Activated T-cell treated with anti-CD3 and anti-CD28 coated beads for 1 hour (primary cell): ENCODE measurements at regions not wholly inside any gene's neighbourhood (a gene's known extent, or its start where the extent isn't known, plus 50 kb on each side); places are given as distances from the start of the nearest gene placed in this dataset.

ENCODE experiments used
- DNase-seq: peaks from one replicate; pipeline ENCODE4 v3.0.0-alpha.2; 2020; ENCODE audit warnings: low read depth

DNA sequence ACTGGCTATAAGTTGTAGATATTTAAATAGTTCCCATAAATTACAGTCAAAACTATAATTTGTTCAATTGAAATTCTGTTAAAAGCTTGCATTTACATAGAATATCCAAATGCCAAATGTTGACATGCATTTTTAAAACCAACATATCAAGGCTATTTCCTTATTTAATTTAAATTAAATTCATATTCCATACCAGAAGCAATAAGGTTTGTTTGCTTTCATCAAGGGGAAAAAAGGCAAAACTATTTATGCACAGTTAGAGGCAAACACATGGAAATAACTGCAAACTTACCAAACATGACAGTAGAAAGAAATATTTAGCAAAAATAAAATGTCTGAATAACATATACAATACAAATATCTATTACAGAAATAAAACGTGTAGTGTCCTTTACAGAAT is 1581.2 kb upstream of the TENM4 start:
- no peak for DNase-seq

DNA sequence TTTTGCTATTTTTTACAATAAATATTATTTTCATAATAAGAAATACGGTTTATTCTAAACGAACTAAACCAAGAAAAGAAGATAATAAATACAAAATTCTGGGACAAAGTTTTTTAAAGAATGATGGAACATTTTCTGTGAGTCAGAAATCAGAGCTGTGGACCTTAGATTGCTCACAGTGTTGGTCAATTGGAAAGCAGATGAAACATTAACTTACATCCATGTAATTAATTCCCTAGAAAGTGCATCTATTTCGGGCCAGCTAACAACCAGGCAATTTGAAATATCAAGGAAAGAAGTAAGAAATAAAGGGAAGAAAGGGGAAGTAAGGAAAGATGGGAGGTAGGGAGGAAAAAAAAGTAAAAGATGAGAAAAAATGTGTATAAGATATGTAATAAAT is 1569.8 kb upstream of the TENM4 start:
- no peak for DNase-seq

DNA sequence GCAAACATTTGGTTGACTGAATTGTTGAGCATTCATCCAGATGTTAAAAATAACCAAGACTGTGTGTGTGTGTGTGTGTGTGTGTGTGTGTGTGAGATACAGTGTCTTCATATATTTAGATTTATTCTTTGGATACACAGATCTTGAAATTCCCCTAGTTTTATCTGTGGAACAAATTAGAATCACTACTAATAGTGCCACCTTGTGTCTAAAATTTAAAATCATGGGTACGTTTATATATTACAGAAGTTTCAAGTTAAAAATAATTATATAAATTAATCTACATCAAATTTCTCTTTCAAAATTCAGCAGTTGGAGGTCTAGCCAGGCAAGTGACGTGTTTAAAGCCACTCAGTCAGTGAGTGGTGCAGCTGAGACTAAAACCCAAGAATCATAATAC is 1566.2 kb upstream of the TENM4 start:
- no peak for DNase-seq

DNA sequence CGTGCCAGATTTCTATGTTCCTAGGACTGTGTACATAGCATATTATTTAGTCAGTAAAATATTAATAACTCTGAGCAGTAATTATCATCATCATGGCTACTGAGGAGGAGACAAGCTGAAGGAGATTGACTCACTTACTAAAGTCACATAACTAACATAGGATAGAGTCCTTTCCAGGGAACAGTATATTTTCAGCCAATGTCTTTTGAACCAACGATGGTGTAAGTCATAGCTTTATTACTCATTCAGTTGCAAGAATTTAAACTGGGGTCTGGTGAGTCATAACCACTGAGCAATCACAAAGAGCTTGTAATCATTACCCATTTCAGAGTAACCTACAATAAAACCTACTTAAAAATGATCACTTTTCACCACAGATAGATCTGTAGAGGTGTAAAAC is 1564.8 kb upstream of the TENM4 start:
- DNase-seq, result no peak

DNA sequence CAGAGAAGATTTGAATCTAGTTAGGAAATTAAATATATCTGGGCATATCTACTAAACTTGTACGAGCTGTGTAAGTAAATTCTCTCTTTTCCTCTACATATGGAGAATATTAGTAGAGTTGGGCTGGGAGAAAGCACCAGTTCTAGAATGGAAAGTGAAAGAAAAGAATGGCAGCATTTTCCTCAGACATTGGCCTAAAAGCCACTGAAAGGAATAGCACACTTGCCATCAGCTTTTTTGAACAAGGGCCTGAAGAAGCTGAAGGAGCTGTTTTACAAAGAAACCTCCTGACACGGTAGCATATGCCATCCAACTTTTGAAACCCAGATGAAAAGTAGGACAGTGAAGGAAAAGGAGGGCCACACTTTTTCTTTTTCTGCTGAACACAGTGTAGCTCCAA is 1563.7 kb upstream of the TENM4 start:
- DNase-seq, result no peak

DNA sequence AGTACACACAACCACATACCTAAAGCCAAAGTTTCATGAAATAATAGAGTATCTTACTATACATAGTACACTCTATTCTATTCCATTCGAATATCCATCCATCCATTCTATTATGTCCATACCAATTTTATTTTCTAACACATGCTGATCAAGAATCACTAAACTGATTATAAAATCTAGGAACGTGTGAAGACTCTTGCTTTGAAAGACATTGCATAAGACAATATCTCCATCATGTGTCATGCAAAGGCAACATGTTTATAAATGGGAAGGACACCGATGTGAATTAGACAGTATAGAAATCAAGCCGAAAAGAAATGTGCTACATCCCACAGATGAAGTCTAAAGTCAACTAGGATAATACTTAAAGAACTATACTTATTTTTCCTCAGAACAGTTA is 1561.5 kb upstream of the TENM4 start:
- no peak for DNase-seq

DNA sequence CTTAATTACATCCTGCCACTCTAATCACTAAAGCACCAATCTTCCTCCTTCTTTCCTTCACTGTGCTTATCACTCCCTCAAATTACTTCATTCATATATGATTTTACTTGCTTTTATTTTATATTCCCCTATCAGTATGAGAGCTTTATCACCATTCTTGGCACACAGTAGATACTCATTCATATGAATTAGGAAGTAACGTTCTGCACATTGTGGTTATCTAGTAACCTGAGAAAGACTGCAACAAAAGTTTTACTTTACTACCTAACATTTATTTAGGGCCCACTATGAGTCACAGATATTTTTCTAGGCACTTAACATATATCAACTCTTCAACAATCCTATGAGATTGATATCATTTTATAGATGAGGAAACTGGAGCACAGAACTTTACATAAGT is 1559.9 kb upstream of the TENM4 start:
- DNase-seq, result no peak

DNA sequence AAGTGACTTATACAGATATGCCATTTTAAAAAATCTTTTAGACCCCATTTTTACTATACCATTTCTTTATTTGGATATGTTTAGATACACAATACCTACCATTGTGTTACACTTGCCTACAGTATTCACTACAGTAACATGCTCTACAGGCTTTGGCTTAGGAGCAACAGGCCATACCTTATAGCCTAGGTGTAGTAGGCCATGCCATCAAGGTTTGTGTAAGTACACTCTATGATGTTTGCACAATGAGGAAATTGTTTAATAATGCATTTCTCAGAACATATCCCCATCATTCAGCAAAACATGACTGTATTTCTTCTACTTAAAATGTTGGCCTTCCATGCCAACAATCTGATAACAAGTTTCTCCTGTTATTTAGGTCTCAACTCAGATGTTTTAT is 1559.5 kb upstream of the TENM4 start:
- DNase-seq, result no peak

DNA sequence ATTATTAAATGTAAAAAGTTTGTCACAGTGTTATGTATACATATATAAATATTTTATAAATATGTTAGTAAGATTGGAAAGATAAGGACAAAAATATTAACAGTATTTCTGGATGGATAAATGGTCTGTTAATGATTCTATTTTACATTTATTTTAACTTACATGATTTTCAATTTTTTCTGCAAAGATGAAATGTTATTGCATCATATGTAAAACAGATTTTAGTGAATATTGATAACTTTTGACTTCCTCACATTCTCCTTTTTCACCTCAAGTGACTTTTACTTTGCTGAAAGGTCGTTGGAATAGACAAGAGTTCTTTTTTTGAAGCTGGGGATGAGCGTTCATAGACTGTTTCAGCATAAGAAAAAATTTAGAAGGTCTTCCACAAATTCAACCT is 1554.7 kb upstream of the TENM4 start:
- no peak for DNase-seq

DNA sequence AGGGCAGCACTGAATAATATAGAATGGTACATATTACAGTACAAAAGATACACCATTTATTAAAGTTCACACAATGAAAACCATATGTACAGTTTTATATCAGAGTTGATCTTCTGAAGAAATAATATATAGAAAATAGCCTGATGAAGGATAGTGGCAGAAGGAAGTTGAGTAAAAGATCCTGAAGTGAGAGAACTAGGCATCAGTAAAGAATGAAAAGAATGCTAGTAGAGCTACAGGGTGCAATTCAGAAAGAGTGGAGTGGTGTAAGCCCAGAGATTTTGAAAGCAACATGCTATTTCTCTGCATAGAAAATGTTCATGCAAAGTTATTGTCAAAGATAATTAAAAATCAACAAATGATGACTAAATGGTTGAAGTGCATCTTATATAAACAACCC is 1552.7 kb upstream of the TENM4 start:
- DNase-seq, result no peak

DNA sequence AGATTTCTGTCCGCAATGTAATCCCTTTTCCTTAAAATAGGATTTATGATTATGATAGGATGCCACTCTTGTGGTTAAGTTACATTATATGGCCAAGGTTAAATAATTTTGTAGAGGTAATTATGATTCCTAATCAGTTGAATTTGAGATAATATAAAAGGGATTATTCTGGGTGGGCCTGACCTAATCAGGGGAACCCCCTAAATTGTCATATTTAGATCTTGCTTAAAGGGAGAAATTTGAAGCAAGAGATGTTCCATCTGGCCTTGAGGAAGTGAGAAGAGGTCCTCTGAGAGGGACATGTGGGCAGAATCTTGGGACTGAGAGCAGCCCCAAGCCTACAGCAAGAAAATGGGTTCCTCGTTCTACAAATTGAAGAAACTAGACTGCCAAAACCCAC is 1550.1 kb upstream of the TENM4 start:
- DNase-seq, result no peak

DNA sequence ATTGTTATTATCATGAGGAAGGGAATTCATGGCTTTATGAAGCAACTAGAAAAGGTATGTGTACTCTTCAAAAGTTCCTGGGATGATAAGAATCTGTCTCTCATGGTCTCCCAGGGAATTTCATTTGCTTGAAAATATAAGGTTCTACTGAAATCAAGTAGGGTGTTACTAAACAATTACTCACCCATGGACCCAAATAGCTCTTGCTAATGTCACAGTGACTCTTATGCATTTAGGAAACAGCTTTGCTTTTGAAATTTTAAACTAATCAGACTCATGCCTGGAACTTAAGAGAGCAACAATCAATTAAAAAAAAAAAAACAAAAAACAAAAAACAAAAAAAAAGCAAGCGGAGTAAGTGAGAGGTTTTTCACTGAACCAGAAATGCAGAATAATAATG is 1546.3 kb upstream of the TENM4 start:
- no peak for DNase-seq

DNA sequence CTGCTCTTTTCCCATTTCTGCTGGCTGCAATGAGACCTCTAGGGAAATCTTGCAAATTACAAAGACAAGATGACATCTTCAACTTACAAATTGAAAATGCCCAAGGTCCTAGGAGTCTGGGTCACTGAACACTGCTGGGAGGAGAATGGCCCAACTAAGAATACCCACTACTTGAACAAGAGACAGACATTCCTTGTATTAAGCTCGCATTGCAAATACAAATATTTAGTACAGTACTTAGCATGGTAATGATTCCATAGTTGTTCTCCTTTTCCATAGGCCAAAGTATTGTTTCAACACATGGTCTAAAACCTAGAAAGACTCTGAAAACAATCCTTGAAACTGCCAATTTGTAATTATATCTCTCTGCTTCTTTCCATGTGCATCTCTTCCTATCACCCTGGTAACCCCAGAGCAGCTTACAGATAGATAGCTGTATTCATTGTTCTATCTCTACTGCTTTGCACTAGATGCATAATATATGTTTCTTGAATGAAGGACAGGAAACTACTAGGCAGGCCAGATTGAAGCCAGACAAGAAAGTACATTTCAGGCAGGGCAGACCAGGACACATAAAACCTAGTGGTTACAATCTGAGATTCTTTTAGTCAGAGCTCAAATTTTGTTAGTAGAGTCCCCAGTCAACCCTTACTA is 1545.7 kb upstream of the TENM4 start:
- no peak for DNase-seq

DNA sequence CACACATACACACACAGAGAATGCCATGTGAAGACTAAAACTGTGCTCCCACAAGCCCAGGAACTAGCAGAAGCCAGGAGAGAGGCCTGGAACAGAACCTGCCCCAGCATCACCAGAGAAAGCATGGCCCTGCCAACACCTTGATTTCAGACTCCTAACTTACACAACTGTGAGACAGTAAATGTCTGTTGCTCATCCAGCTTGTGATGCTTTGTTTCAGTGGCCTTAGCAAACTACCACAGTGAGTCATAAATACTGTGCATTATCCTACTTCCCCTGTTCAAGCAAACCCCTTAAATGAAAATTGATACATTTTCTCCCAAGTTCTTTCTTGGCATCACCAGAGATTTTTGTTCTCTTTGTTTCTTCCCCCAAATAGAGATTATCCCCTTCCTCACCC is 1539.4 kb upstream of the TENM4 start:
- DNase-seq, result no peak

DNA sequence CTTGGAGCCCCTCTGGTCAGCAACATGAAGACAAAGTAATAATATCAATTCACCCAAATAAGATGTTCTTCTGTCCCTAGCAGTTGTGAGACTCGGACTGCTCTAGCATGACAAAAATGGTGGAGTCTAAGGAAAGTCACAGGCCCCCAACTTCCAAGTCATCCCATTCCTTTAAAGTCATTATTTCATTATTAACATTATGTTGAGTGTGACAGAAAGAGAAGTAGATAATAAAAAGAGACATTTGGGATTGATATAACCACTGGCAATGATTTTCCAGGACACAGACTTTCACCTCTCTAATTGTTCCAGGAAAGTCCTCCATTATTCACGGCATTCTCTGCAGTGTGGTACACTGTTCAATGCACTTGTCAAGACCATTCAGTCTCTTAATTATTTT is 1533.0 kb upstream of the TENM4 start:
- DNase-seq, result no peak

DNA sequence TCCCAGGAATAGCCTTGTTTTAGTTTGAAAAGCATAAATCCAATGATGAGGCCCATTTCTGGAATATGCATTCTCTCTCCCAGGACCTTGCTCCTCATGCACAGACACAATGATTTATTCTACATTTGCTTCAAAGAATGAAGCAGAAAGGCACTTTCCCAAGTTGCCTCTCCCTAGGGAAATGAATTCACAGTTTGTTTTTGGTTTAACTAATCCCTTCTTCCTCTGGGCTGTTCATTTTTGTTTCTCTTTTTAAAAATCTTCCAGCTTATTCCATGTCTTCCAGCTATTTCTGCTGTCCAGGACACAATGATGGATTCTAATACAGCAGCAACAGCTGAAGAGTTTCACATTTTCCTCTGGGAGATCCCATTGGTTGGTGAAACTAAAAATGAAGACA is 1529.2 kb upstream of the TENM4 start:
- DNase-seq, result no peak

DNA sequence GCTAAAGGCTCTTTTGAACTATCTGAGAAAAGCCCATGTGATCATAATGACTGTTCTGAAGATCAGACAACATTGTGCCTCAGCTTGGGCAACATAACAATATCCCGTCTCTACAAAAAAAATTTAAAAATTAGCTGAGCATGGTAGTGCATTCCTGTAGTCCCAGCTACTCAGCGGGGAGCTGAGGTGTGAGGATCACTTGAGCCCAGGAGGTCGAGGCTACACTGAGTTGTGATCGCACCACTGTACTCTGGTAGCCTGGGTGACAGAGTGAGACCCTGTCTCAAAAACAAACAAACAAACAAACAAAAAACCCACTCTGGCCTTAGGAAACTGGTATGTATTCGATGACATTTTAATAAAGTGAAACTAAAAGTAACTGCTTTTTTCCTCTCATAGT is 1526.8 kb upstream of the TENM4 start:
- no peak for DNase-seq

DNA sequence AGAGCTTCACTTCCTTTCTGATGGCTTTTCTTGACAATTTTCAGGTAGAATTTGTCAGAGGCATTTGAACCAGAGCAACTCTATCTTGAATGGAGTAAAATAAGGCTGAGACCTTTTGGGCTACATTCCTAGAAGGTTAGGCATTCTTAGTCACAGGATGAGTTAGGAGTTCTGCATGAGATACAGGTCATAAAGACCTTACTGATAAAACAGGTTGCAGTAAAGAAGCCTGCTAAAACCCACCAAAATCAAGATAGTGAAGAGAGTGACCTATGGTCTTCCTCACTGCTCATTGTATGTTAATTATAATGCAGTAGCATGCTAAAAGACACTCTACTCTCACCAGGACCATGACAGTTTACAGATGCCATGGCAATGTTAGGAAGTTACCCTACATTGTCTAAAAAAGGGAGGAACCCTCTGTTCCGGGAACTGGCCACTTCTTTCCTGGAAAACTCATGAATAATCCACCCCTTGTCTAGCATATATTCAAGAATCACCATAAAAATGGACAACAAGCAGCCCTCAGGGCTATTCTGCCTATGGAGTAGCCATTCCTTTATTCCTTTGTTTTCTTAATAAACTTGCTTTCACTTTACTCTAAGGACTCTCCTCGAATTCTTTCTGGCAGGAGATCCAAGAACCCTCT is 1519.7 kb upstream of the TENM4 start:
- DNase-seq, result no peak

DNA sequence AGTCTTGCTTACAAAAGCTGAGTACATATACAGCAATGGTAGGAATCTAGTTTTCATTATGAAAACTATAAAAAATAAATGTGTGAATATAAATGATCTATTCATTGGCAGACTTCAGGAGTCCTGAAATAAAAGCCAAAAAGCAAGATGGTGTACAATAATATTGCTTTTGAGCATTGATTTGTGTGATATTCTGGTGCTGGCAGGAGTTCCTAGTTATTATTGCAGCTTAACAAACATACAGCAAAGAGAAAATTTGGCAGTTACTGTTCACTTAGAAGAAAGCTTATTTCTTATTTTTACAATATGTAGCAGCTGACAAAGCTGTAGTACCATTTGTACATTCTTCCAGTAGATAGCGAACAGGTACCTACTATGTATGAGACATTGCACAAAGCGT is 1518.9 kb upstream of the TENM4 start:
- DNase-seq, result no peak

DNA sequence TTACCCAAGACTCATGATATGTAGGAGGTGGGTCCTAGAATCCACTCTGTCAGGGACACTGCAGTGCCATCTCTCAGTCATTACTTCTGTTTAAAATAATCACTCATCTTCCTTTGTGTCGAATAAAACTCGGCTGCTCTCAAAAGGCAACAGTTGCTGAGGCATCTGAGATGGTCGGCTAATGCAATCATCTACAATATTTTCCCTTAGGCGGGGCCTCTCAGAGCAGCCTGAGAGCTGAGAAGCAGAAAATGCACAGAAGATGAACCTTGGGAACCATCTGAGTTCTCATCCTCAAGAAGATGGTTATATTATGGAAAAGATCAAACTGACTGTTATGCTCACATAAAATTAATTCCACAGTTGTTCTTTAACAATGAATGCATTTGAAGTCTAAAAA is 1518.2 kb upstream of the TENM4 start:
- no peak for DNase-seq

DNA sequence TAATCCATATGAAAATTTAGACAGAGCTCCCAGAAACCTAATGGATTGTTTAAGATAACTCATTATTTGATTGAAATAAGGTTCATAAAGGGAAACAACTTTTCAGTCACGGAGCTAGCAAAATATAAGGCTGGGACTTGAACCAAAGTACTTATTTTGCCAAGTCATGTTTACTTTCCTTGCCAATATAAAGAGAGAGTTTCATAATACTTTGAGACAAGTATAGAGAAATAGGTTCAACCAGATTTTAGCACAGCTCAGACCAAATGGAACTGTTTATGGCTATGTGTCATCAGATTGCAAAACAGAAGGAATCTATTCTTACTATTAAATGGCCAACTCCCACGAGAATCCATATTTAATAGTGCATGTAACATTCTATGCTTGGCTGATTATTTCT is 1517.5 kb upstream of the TENM4 start:
- DNase-seq, result no peak

DNA sequence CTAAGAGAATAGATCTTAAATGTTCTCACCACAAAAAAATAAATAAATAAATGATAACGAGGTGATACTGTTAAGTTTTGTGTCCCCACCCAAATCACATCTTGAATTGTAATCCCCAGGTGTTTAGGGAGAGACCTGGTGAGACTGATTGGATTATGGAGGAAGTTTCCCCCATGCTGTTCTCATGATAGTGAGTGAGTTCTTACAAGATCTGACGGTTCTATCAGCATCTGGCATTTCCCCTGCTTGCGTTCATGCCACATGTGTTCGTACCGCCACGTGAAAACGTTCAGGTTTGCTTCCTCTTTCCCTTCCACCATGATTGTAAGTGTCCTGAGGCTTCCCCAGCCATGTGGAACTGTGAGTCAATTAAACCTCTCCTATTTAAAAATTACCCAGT is 1514.8 kb upstream of the TENM4 start:
- no peak for DNase-seq

DNA sequence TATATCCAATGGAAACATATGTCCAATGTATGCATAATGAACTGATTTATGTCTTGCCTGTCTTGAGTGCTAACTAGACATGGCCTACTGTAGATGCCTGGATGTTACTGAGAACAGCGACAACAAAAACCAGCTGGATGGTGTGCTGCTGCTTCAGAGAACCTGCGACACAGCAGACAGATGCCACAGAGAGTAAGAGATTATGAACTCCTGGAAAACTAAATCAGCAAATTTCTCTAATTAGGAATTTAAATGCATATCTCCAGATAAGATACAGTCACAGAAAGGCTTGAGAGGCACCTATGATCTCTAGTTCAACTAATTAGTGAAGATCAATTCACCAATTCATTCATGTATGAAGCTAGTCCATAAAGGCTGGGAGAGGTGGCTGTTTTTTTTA is 1508.0 kb upstream of the TENM4 start:
- DNase-seq, result no peak

DNA sequence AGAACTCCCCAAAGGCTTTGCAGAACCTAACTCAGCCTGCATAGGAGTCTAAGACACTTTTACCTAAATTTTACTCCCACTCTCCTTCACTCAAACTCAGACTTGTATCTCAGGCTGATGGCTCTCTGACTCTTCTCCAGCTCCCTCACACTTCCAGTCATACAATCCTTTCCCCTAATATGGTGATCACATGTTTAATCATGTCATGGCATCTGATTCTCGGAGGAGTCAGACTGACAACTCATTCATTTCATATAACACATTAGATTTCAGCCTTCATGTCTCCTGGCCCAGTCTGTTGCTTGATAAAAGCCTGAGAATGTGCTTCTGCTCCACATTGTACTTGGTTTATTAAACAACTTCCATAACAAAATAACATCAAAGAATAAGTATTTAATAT is 1503.9 kb upstream of the TENM4 start:
- DNase-seq, result no peak

DNA sequence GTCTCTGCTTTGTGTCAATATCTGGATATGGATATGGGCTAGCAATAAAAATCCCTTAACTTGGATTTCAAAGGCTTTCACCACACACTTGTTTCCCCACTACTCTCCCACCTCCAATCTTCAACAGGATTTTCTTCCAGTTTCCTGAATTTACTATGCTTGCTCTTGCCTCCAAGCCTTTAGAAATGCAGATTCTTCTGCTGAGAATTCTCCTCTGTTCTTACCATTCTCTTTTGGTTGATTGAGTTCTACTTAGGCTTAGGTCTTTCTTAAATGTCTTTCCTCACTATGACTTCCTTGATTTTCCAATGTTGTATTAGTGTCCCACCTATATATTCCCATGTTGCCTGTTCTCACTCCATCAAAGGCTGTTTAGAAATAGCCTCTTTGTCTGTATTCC is 1502.4 kb upstream of the TENM4 start:
- no peak for DNase-seq
